Keratinocyte (primary cell): ENCODE measurements at regions not wholly inside any gene's neighbourhood (a gene's known extent, or its start where the extent isn't known, plus 50 kb on each side); places are given as distances from the start of the nearest gene placed in this dataset.

Experiments used
- DNase-seq: peaks from one replicate; pipeline ENCODE4 v3.0.0-alpha.2; 2011; ENCODE audit warnings: low read depth, missing footprints, low spot score
- FAIRE-seq: peaks from 2 replicates; lab custom pipeline; 2011; peaks lifted over from hg19 to GRCh38; lab: Jason Lieb, UNC
- H2AFZ ChIP-seq: 2 replicates; pipeline ENCODE4 v1.6.0; 2012; ENCODE audit warnings: low read length, control low read depth, inconsistent platforms; ENCODE audit not compliant: control insufficient read depth
- H3K27ac ChIP-seq: 2 replicates; pipeline ENCODE4 v1.5.1; 2011; ENCODE audit warnings: low read length; ENCODE audit not compliant: control insufficient read depth, insufficient read depth
- H3K27me3 ChIP-seq: 3 replicates; pipeline ENCODE4 v1.6.0; 2011; ENCODE audit warnings: low read length; ENCODE audit not compliant: control insufficient read depth, insufficient read depth; ENCODE audit errors: extremely low read depth
- H3K36me3 ChIP-seq, 2 experiments: 2 replicates in 1 of 2; 3 replicates in 1 of 2; pipeline ENCODE4 v1.5.1; 2011; ENCODE audit warnings: low read length in 2 of 2, mild to moderate bottlenecking in 1 of 2; ENCODE audit not compliant: control insufficient read depth in 2 of 2, insufficient read depth in 2 of 2; ENCODE audit errors: extremely low read depth in 1 of 2
- H3K4me1 ChIP-seq: 3 replicates; pipeline ENCODE4 v1.5.1; 2011; ENCODE audit warnings: low read length; ENCODE audit not compliant: control insufficient read depth, insufficient read depth; ENCODE audit errors: extremely low read depth
- H3K4me2 ChIP-seq: 3 replicates; pipeline ENCODE4 v1.6.0; 2011; ENCODE audit warnings: low read depth, low read length; ENCODE audit not compliant: control insufficient read depth, insufficient read depth; ENCODE audit errors: extremely low read depth
- H3K4me3 ChIP-seq, 3 experiments: fragments of 200-600 bp in 1 of 3; sonication (generic) in 1 of 3; 2 replicates in 2 of 3; 3 replicates in 1 of 3; pipeline ENCODE4 v1.5.1; 2011 to 2016; ENCODE audit warnings: low read length in 3 of 3, mild to moderate bottlenecking in 3 of 3, control low read depth in 2 of 3, inconsistent platforms in 1 of 3, low read depth in 1 of 3, mixed read lengths in 1 of 3, mixed run types in 1 of 3, moderate library complexity in 1 of 3; ENCODE audit not compliant: control insufficient read depth in 2 of 3, insufficient read depth in 2 of 3; ENCODE audit errors: extremely low read depth in 1 of 3
- H3K79me2 ChIP-seq: 2 replicates; pipeline ENCODE4 v1.6.0; 2012; ENCODE audit warnings: low read length; ENCODE audit not compliant: control insufficient read depth, insufficient read depth
- H3K9ac ChIP-seq: 3 replicates; pipeline ENCODE4 v1.6.0; 2011; ENCODE audit warnings: low read length; ENCODE audit not compliant: control insufficient read depth, insufficient read depth; ENCODE audit errors: extremely low read depth
- H3K9me1 ChIP-seq: 3 replicates; pipeline ENCODE4 v1.6.0; 2011; ENCODE audit warnings: low read length; ENCODE audit not compliant: control insufficient read depth, insufficient read depth; ENCODE audit errors: extremely low read depth
- H3K9me3 ChIP-seq: 2 replicates; pipeline ENCODE4 v1.5.1; 2012; ENCODE audit warnings: low read depth, low read length; ENCODE audit not compliant: control insufficient read depth
- H4K20me1 ChIP-seq: 3 replicates; pipeline ENCODE4 v1.6.0; 2011; ENCODE audit warnings: low read length; ENCODE audit not compliant: control insufficient read depth, insufficient read depth; ENCODE audit errors: extremely low read depth
- CTCF ChIP-seq, 3 experiments: IDR thresholded peaks in 1 of 3; conservative IDR thresholded peaks in 1 of 3; optimal IDR thresholded peaks in 1 of 3; 2 replicates in 2 of 3; 3 replicates in 1 of 3; pipeline versions ENCODE3 to v1.5.1; 2011; ENCODE audit warnings: low read length in 3 of 3, mild to moderate bottlenecking in 3 of 3, moderate library complexity in 2 of 3, control low read depth in 1 of 3, inconsistent platforms in 1 of 3; ENCODE audit not compliant: insufficient read depth in 2 of 3; ENCODE audit errors: extremely low read depth in 1 of 3
- EZH2 ChIP-seq: IDR thresholded peaks from one replicate; pipeline ENCODE4 v1.6.1; 2012; ENCODE audit warnings: inconsistent platforms, mild to moderate bottlenecking, low read length, moderate library complexity
- dilution Hi-C: fragments of 300-500 bp; cut with MboI; formaldehyde crosslinking; loops from one replicate; pipeline ENCODE4 v1.7.0; 2020; ENCODE audit warnings: low sequenced_read_pairs; ENCODE audit not compliant: extremely low pct_ligation_motif_present

GRCh38 chr12:93151079-93151762, 222.1 kb upstream of the EEA1 start:
- Histone ChIP-seq H3K9me3 (no peaks in the 10 kb centered on the region), H3K9me1 (no peaks in the 10 kb centered on the region), H3K4me1 (peaks cover 1% of the 10 kb centered on the region), H3K36me3 (no peaks in the 10 kb centered on the region), H2AFZ (no peak overlapping the region), H4K20me1 (no peaks in the 10 kb centered on the region), H3K4me2 (no peak overlapping the region), H3K79me2 (no peaks in the 10 kb centered on the region), H3K9ac (no peak overlapping the region), H3K27me3 (no peaks in the 10 kb centered on the region), H3K4me3 (no peak overlapping the region), H3K27ac (no peak overlapping the region)
- no peak for DNase-seq
- dilution Hi-C loops = no loop called here
- FAIRE-seq = no peak
- TF ChIP-seq EZH2 (no peak), CTCF (optimal IDR thresholded peaks at IDR 0.05 in 1 of 3, IDR thresholded peaks at IDR 0.05 in 1 of 3, conservative IDR thresholded peaks at IDR 0.05 in 1 of 3; ENCODE audit: extremely low read depth in 1 of 3, insufficient read depth in 2 of 3, low read length in 3 of 3) (no peak)

- dilution Hi-C loops = no loop called here
- Histone ChIP-seq H3K9ac (no peak overlapping the region), H2AFZ (no peak overlapping the region), H3K9me3 (no peaks in the 10 kb centered on the region), H3K27ac (no peak overlapping the region), H3K79me2 (no peaks in the 10 kb centered on the region), H3K4me1 (peaks cover 2% of the 10 kb centered on the region), H4K20me1 (no peaks in the 10 kb centered on the region), H3K27me3 (no peaks in the 10 kb centered on the region), H3K36me3 (no peaks in the 10 kb centered on the region), H3K4me2 (no peak overlapping the region), H3K9me1 (no peaks in the 10 kb centered on the region), H3K4me3 (no peak overlapping the region)
- DNase-seq (no peak), FAIRE-seq (no peak)
- TF ChIP-seq EZH2 = no peak
- TF ChIP-seq CTCF (optimal IDR thresholded peaks at IDR 0.05 in 1 of 3, IDR thresholded peaks at IDR 0.05 in 1 of 3, conservative IDR thresholded peaks at IDR 0.05 in 1 of 3; ENCODE audit: extremely low read depth in 1 of 3, insufficient read depth in 2 of 3, low read length in 3 of 3) = no peak
Observed at GRCh38 chr12:93152617-93153016, 223.5 kb upstream of the EEA1 start.
